HUES6 (cell line): ENCODE measurements at regions not wholly inside any gene's neighbourhood (a gene's known extent, or its start where the extent isn't known, plus 50 kb on each side); places are given as distances from the start of the nearest gene placed in this dataset.

Experiments used
- H3K27ac ChIP-seq: 2 replicates; pipeline ENCODE4 v1.7.0; 2013; ENCODE audit warnings: low read depth, mild to moderate bottlenecking, low read length, inconsistent platforms
- H3K27me3 ChIP-seq: 2 replicates; pipeline ENCODE4 v1.6.1; 2013; ENCODE audit warnings: low read length; ENCODE audit not compliant: control insufficient read depth, insufficient read depth
- H3K36me3 ChIP-seq: 2 replicates; pipeline ENCODE4 v1.6.1; 2013; ENCODE audit warnings: low read length; ENCODE audit not compliant: control insufficient read depth, insufficient read depth
- H3K4me1 ChIP-seq: 2 replicates; pipeline ENCODE4 v1.6.1; 2013; ENCODE audit warnings: low read length; ENCODE audit not compliant: control insufficient read depth, insufficient read depth
- H3K4me3 ChIP-seq: 2 replicates; pipeline ENCODE4 v1.5.1; 2013; ENCODE audit warnings: low read depth, low read length
- H3K9ac ChIP-seq: one replicate; pipeline ENCODE4 v1.6.1; 2013; ENCODE audit warnings: mild to moderate bottlenecking, low read length
- H3K9me3 ChIP-seq: 2 replicates; pipeline ENCODE4 v1.6.1; 2013; ENCODE audit warnings: low read depth, low read length; ENCODE audit not compliant: control insufficient read depth, insufficient read depth

GRCh38 chr5:123746683-123747360 is 234.8 kb downstream of the CSNK1G3 start:
- Histone ChIP-seq H3K4me1 (peaks cover 6% of the 10 kb centered on the region; the same call in 1 of the 2 replicates), H3K27me3 (no peaks in the 10 kb centered on the region), H3K36me3 (no peaks in the 10 kb centered on the region), H3K4me3 (no peak overlapping the region), H3K9ac (no peak overlapping the region), H3K9me3 (no peaks in the 10 kb centered on the region), H3K27ac (no peak overlapping the region)

- H3K27me3 ChIP-seq, result no peaks in the 10 kb centered on the region
- H3K4me3 ChIP-seq, result no peak overlapping the region
- H3K9me3 ChIP-seq, result no peaks in the 10 kb centered on the region
- no peaks in the 10 kb centered on the region for H3K36me3 ChIP-seq
- no peak overlapping the region for H3K9ac ChIP-seq
- peaks cover 6% of the 10 kb centered on the region; the same call in 1 of the 2 replicates for H3K4me1 ChIP-seq
- H3K27ac ChIP-seq, result no peak overlapping the region
Observed at GRCh38 chr5:123743990-123744583, 232.1 kb downstream of the CSNK1G3 start.

GRCh38 chr5:123735384-123735783 is 223.4 kb downstream of the CSNK1G3 start:
- H3K27me3 ChIP-seq, result no peaks in the 10 kb centered on the region
- H3K4me1 ChIP-seq, result no peaks in the 10 kb centered on the region
- no peaks in the 10 kb centered on the region for H3K36me3 ChIP-seq
- H3K4me3 ChIP-seq, result no peak overlapping the region
- no peak overlapping the region for H3K27ac ChIP-seq
- peaks cover 33% of the 10 kb centered on the region for H3K9me3 ChIP-seq
- H3K9ac ChIP-seq, result no peak overlapping the region

- peaks cover 36% of the 10 kb centered on the region for H3K9me3 ChIP-seq
Observed at GRCh38 chr5:123732257-123732656, 220.3 kb downstream of the CSNK1G3 start.

GRCh38 chr5:123722451-123722850 is 210.5 kb downstream of the CSNK1G3 start:
- Histone ChIP-seq H3K27me3 (no peaks in the 10 kb centered on the region), H3K4me1 (no peaks in the 10 kb centered on the region), H3K36me3 (no peaks in the 10 kb centered on the region), H3K9ac (no peak overlapping the region), H3K9me3 (0 out of 2 replicates have a peak, but pooled peaks cover 4% of the 10 kb centered on the region), H3K27ac (no peak overlapping the region), H3K4me3 (no peak overlapping the region)

More at GRCh38 chr5:123732257-123732656, 220.3 kb downstream of the CSNK1G3 start:
- no peaks in the 10 kb centered on the region for H3K36me3 ChIP-seq
- no peaks in the 10 kb centered on the region for H3K27me3 ChIP-seq
- no peaks in the 10 kb centered on the region for H3K4me1 ChIP-seq
- H3K4me3 ChIP-seq, result no peak overlapping the region
- no peak overlapping the region for H3K9ac ChIP-seq
- no peak overlapping the region for H3K27ac ChIP-seq

GRCh38 chr5:123721675-123722276 is 209.8 kb downstream of the CSNK1G3 start:
- H3K36me3 ChIP-seq, result no peaks in the 10 kb centered on the region
- no peaks in the 10 kb centered on the region for H3K27me3 ChIP-seq
- no peak overlapping the region for H3K27ac ChIP-seq
- no peak overlapping the region for H3K9ac ChIP-seq
- H3K4me3 ChIP-seq, result no peak overlapping the region
- H3K9me3 ChIP-seq, result 0 out of 2 replicates have a peak, but pooled peaks cover 4% of the 10 kb centered on the region
- no peaks in the 10 kb centered on the region for H3K4me1 ChIP-seq

- no peaks in the 10 kb centered on the region for H3K4me1 ChIP-seq
- no peak overlapping the region for H3K9ac ChIP-seq
- no peak overlapping the region for H3K27ac ChIP-seq
- no peaks in the 10 kb centered on the region for H3K36me3 ChIP-seq
- no peak overlapping the region for H3K4me3 ChIP-seq
- H3K27me3 ChIP-seq, result no peaks in the 10 kb centered on the region
- H3K9me3 ChIP-seq, result 0 out of 2 replicates have a peak, but pooled peaks cover 4% of the 10 kb centered on the region
Observed at GRCh38 chr5:123720955-123721354, 209.0 kb downstream of the CSNK1G3 start.

- no peak overlapping the region for H3K27ac ChIP-seq
- H3K27me3 ChIP-seq, result no peaks in the 10 kb centered on the region
- H3K9me3 ChIP-seq, result 0 out of 2 replicates have a peak, but pooled peaks cover 2% of the 10 kb centered on the region
- H3K36me3 ChIP-seq, result no peaks in the 10 kb centered on the region
- no peak overlapping the region for H3K9ac ChIP-seq
- H3K4me3 ChIP-seq, result no peak overlapping the region
- H3K4me1 ChIP-seq, result no peaks in the 10 kb centered on the region
Observed at GRCh38 chr5:123720339-123720738, 208.4 kb downstream of the CSNK1G3 start.

- Histone ChIP-seq H3K27me3 (no peaks in the 10 kb centered on the region), H3K36me3 (no peaks in the 10 kb centered on the region), H3K27ac (no peak overlapping the region), H3K4me1 (no peaks in the 10 kb centered on the region), H3K9ac (no peak overlapping the region), H3K9me3 (0 out of 2 replicates have a peak, but pooled peaks cover 2% of the 10 kb centered on the region), H3K4me3 (no peak overlapping the region)
Observed at GRCh38 chr5:123719004-123719403, 207.0 kb downstream of the CSNK1G3 start.

- H3K27me3 ChIP-seq, result no peaks in the 10 kb centered on the region
Observed at GRCh38 chr5:123718238-123718637, 206.3 kb downstream of the CSNK1G3 start.

GRCh38 chr5:123717139-123717538 is 205.2 kb downstream of the CSNK1G3 start:
- H3K4me3 ChIP-seq, result no peak overlapping the region
- no peaks in the 10 kb centered on the region for H3K36me3 ChIP-seq
- H3K27ac ChIP-seq, result no peak overlapping the region
- H3K27me3 ChIP-seq, result no peaks in the 10 kb centered on the region
- 0 out of 2 replicates have a peak, but pooled peaks cover 2% of the 10 kb centered on the region for H3K9me3 ChIP-seq
- no peaks in the 10 kb centered on the region for H3K4me1 ChIP-seq
- H3K9ac ChIP-seq, result no peak overlapping the region

More at GRCh38 chr5:123718238-123718637, 206.3 kb downstream of the CSNK1G3 start:
- no peak overlapping the region for H3K27ac ChIP-seq
- H3K4me3 ChIP-seq, result no peak overlapping the region
- H3K4me1 ChIP-seq, result no peaks in the 10 kb centered on the region
- H3K36me3 ChIP-seq, result no peaks in the 10 kb centered on the region
- H3K9ac ChIP-seq, result no peak overlapping the region
- H3K9me3 ChIP-seq, result 0 out of 2 replicates have a peak, but pooled peaks cover 2% of the 10 kb centered on the region
